HG03342 (cell line): ENCODE measurements at regions not wholly inside any gene's neighbourhood (a gene's known extent, or its start where the extent isn't known, plus 50 kb on each side); places are given as distances from the start of the nearest gene placed in this dataset.
A peak's percentile ranks its signal among the peaks of the same experiment; 100 is the strongest.

Experiments
- ATAC-seq: cut with Tn5 transposase; IDR thresholded peaks from one replicate; pipeline ENCODE4 v1.9.1; 2021; ENCODE audit warnings: mild to moderate bottlenecking, moderate library complexity; ENCODE audit not compliant: unreplicated experiment

GRCh38 chr11:112634995-112635737 is 326.1 kb upstream of the NCAM1 start:
- no peak for ATAC-seq

GRCh38 chr11:112637076-112637475 is 324.1 kb upstream of the NCAM1 start:
- no peak for ATAC-seq

DNA sequence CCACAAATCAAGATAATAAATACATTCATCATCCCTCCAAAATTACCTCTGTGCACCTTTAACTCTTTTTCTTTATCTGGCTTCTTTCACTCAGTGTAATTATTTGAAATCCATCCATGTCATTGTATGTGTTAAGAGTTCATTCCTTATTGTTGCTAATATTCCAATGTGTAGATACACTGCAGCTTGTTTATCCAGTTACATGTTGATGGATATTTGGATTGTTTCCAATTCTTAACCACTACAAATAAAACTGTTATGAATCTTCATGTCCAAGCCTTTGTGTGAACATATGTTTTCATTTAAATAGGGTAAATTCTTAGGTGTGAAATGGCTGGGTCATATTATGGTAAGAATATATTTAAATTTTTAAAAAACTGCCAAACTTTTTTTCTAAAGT is 323.3 kb upstream of the NCAM1 start:
- no peak for ATAC-seq

DNA sequence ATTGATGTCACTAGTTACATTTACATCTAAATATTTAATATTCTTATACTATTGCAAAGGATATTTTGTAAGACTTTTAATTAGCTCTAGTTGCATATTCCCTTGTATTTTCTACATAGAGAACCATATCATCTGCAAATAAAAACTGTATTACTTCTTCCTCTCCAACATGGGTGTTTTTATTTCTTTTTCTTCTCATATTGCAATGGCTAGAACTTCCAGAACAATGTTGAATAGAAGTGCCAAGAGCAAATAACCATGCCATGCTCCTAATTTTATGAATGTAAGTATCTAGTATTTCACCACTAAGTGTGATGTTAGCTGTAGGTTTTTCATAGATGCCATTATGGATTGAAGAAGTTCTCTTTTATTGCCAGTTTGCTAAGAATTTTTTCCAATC is 321.8 kb upstream of the NCAM1 start:
- no peak for ATAC-seq

DNA sequence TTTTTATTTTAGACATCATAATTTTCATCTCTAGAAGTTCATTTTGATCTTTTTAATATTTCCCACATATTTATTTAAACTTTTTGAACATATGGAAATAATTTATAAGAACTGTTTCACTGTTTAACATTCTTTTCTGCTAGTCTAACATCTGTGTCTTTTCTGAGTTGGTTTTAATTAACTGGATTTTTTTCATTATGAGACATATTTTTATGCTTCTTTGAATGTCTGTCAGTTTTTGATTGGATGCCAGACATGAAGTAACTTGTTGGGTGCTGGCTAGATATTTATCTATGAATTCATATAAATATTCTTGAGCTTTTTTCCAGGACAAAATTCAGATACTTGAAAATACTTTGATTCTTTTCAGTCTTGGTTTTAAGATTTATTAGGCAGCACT is 317.8 kb upstream of the NCAM1 start:
- ATAC-seq, result no peak

DNA sequence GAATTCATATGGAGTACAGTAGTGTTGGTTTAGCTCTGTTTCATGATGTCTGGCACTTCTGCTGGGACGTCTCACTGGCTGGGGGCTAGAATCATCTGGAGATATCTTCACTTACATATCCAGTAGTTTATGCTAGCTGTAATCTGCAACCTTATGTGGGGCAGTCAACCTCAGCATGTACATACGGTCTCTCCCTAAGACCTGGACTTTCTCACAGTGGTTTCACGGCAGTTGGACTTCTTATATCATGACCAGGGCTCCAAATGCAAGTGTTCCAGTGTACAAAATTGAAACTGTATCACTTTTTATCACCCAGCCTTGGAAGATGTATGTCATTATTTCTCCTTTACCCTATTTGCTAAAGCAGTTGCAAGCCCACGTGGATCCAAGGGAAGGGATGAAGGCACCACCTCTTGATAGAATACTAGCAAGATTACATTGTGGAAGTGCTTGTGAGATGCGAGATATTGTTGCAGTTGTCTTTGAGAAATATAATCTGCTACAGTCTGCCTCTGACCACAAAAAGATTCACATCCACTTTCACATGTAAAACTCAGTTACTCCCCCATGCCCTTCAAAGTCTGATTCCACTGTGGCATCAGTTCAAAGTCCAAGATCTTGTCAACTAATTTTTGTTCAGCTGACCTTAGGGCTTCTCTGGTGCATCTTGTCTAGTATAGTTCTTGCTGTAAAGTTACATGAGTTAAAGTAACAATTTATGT is 316.6 kb upstream of the NCAM1 start:
- ATAC-seq, result peak; percentile 81

DNA sequence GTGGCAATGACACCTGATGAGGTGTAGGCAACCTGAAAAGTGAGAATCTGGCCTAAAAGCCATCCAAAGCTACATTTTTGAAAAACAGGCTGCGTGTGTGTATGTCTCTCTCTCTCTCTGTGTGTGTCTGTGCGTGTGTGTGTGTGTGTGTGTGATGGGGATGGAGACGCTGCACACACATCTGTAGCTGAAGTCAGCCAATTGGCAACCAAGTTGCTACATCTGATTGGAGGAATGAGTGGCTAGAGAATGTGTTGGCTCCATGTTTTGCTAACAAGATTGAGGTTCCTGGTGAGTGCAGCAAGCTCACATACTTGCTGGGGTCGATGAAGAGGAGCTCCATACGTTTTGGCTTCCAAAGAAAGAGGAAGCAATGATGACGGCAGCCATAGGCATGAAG is 311.4 kb upstream of the NCAM1 start:
- ATAC-seq, result no peak

DNA sequence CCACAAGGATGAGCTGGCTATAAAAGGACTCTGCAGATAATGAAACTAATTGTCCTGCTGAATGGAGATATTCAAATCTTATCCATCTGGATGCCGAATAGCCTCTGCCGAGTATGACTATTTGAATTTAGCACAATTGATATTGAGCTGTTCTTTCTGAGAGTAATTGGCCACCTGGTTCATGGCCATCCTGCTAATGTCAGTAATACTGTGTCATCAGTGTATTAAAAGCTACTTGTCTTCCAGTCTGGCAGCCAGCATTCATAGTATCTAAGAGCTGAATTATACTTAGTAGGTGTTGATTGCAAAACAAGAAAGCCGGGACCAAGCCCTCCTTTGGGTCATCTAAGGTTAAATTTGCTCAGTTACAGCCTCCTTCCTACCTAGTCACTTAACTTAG is 310.7 kb upstream of the NCAM1 start:
- ATAC-seq, result no peak

- ATAC-seq, result no peak
These were observed 309.8 kb upstream of the NCAM1 start for GRCh38 chr11:112651386-112651785.

DNA sequence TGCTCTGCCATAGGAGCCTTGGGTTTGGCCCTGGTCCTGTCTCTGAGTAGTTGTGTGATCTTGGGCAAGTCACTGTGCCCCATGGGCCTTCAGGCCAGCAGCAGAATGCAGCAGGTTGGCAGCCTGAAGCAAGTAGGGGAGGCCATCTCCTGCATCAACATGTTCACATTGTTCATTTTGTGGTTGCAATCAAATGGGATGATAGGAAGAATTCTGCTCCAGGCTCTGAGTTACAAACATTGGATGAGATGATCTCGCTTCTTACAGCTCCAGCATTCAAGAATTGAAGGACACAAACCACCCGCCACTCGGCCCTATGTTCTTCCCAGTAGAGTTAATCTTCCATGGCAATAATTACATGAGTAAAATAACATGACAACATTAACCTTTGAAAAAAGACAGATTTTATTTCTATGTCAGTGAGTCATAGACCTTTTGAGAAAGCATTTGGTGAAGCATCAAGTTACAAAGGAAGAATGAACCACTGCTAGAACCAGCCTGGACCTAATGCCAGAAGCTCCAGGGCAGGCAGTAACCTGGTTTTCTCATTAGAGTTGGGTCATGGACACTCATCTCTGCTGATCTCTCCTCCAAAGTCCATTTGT is 308.3 kb upstream of the NCAM1 start:
- no peak for ATAC-seq

GRCh38 chr11:112655371-112655770 is 305.8 kb upstream of the NCAM1 start:
- ATAC-seq, result no peak

GRCh38 chr11:112656772-112657428 is 304.3 kb upstream of the NCAM1 start:
- ATAC-seq, result no peak

DNA sequence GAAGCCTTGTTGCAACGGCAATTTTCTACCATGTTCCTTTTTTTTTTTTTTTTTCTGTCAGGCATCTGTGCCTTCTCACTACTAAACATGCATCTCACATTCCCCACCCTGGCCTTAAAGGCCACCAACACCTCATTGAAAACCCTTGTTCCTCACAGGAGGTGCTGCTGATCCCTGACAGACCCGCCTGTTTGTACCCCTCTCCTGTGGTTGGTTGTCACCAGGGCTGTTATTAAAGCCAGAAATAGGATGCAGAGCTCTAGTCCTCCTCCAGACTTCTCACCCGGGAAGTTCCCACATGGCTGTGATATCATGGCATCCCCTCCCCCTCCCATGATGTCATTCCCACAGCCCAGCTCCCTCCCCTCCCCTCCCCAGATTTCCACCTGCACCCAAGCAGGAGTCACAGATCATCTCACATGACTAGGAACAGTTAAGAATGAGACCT is 302.8 kb upstream of the NCAM1 start:
- no peak for ATAC-seq

GRCh38 chr11:112661146-112661545 is 300.1 kb upstream of the NCAM1 start:
- ATAC-seq, result no peak

DNA sequence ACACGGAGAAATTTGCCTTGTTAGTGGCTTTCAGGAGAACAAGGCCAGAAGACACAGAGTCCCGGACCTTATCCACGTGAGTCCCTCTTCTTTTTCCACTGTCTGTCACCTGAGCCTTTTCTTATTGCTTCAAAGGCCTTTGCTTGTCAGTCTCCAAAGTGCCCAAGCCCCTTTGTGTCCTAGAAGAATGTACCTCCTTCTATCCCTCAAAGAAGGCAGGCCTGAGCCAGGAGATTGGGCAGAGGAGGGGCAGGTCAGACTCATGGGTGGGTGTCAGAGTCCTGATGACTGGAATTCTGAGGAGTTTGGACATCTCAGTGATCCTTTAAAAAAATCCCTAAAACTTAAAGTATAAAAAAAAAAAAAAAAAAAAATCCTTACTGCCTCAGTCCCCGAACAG is 299.6 kb upstream of the NCAM1 start:
- ATAC-seq, result no peak

- no peak for ATAC-seq
These were observed 298.7 kb upstream of the NCAM1 start for GRCh38 chr11:112662554-112662953.

DNA sequence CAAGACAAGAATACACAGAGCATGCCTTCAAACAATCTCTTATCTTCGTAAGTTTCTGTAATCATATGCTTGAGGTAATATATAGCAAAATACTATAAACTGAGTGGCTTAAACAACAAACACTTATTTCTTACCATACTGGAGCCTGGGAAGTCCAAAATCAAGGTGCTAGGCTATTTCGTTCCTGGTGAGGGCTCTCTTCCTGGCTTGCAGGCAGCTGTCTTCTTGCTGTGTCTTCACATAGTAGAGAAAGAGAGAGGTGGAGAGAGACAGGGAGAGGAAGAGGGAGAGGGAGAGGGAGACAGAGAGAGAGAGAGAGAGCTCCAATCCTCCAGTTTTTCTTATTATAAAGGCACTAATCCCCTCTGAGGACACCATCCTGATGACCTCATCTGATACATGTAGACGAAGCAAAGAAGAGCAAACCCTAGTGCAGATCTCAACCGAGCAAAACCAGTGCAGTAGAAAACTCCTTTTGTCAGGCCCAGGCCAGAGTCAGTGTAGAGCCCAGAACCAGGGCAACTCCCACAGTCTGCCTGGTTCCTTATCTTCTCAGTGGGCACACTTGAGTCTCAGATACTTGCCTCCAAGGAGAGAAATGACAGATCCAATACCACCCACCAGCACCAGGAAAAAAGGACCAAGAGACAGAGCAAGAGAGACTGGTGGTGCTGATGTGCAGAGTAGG is 297.1 kb upstream of the NCAM1 start:
- ATAC-seq, result no peak

DNA sequence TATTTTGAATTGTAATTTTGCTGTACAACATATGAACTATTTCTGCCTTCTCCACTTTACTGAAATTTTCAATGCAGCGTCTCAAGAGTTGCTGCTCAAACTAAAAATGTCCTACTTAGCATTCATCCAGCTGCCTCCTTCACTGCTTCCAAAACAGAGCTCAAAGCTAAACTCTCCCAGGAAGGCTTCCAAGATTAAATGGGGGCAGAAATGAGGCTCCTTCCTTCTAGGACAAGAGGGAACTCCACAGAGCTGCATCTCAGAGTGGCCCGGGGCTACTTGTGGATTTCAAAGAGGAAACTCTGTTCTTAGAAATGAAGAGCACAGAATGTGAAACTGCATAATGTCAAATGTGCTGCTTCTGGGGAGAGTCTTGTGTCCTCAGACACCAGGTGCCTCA is 295.9 kb upstream of the NCAM1 start:
- ATAC-seq, result no peak

DNA sequence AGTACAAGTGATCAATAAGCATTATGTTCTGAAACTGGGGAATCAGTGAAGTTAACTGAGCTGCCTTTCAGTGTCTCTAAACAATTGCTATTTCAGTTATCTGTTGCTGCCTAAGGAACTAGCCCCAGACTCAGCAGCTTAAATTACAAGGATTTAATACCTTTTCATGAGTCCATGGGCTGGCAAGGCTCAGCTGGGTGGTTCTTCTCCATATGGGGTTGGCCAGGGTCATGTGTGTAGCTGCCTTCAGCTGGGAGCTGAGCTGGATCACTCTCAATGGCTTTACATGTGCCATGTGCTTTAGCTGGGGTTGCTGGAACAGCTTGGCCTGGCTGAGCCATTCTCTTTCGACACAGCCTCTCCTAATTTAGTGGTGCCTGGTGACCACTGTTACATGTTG is 295.0 kb upstream of the NCAM1 start:
- ATAC-seq, result no peak

DNA sequence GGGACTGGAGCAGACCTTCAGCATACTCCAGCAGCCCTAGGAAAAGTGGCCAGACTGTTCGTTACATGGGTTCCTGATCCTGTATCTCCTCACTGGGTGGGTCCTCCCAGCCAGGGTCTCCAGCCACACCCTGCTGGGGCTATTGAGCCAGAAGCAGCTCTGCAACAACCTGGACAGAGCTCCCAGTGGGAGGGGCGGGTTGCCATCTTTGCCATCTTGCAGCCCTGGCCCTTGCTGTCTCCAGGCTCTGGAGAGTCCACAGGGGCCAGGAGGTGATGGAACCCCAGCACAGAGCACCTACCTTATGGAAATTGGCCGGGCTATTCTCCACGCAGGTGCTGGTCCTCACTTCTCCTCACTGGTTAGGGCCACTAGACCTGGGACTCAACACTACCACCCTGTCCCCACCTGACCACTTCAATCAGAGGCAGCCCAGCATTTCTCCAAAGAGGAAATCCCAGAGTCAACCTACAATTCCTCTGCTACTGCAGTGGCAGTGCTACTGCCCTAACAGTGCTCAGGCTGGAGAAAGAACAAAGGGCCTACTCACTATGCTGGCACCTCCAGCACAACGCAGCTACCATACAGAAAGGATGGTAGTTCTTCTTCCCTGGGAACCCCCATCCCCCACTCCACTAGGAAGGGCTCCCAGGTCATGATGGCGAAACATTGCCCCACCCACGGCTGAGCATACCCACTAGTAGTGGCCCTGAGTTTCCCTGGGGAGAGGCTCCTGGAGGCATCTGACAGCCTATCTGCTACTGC is 290.2 kb upstream of the NCAM1 start:
- no peak for ATAC-seq
